Adrenal gland (tissue), 9 donors: ENCODE measurements at regions not wholly inside any gene's neighbourhood (a gene's known extent, or its start where the extent isn't known, plus 50 kb on each side); places are given as distances from the start of the nearest gene placed in this dataset.

ENCODE experiments used
- DNase-seq, 7 donors: peaks; one replicate each; pipeline ENCODE4 v3.0.0-alpha.2; 2019 to 2020
- H3K27ac ChIP-seq, 5 donors: fragments of 200-600 bp; sonication (generic) in 4 of 5; 1 replicate in 3 of 5; 2 replicates in 2 of 5; pipeline versions ENCODE4 v1.5.1 to v1.8.0; 2016 to 2020; ENCODE audit warnings: mild to moderate bottlenecking in 1 of 5
- H3K27me3 ChIP-seq: fragments of 200-600 bp; 2 replicates; pipeline ENCODE4 v1.8.0; 2021
- H3K36me3 ChIP-seq, 2 donors: fragments of 200-600 bp; replicated peaks in 1 of 2; 1 replicate in 1 of 2; 2 replicates in 1 of 2; pipeline versions ENCODE4 v1.5.1 to v1.8.0; 2018 to 2022
- H3K4me1 ChIP-seq, 2 donors: fragments of 200-600 bp; replicated peaks in 1 of 2; 1 replicate in 1 of 2; 2 replicates in 1 of 2; pipeline versions ENCODE4 v1.5.1 to v1.8.0; 2018 to 2021
- H3K4me3 ChIP-seq, 4 donors: fragments of 200-600 bp; sonication (generic) in 3 of 4; one replicate each; pipeline ENCODE4 v1.5.1; 2016 to 2018
- H3K9me3 ChIP-seq, 3 donors: fragments of 200-600 bp; sonication (generic) in 1 of 3; replicated peaks in 1 of 3; 1 replicate in 2 of 3; 2 replicates in 1 of 3; pipeline versions ENCODE4 v1.5.1 to v1.8.0; 2016 to 2021
- POLR2A ChIP-seq, 2 donors: fragments of 450-650 bp; IDR thresholded peaks; one replicate each; pipeline ENCODE4 v1.6.1; 2017; ENCODE audit warnings: antibody characterized with exemption in 2 of 2, mild to moderate bottlenecking in 2 of 2, moderate library complexity in 1 of 2
- WGBS, 4 donors: extraction: QIAGEN DNeasy Blood & Tissue Kit in 2 of 4; methylation state at CpG; one replicate each; pipeline versions ENCODE4 v1.1.5 to v1.1.7; 2013 to 2017; 5-methylcytosine and 5-hydroxymethylcytosine counted together
- intact Hi-C, 2 donors: fragments of 100-400 bp; cut with DNase I; formaldehyde crosslinking; loops; one replicate each; pipeline versions ENCODE4 v1.14.1 to v1.15.0; 2022 to 2023
- TF ChIP-seq, protein P1 (sequence below), 6 experiments: fragments of 450-650 bp in 4 of 6; fragments of 200-600 bp in 2 of 6; sonication (generic) in 1 of 6; IDR thresholded peaks; 1 replicate in 5 of 6; 2 replicates in 1 of 6; pipeline versions ENCODE4 v1.5.1 to v1.8.0; 2016 to 2021; ENCODE audit warnings: antibody characterized with exemption in 6 of 6, mild to moderate bottlenecking in 2 of 6, moderate library complexity in 1 of 6
- donor health status: healthy with polysubstance abuse.
- donor health status: Bipolar disorder and iron deficiency.
- donor health status: DM: yes; HTN: yes; CAD: no.
- donor health status: DM: no; HTN: no; CAD: no.
- donor health status: DM: no; HTN: no; CAD: no.

DNA sequence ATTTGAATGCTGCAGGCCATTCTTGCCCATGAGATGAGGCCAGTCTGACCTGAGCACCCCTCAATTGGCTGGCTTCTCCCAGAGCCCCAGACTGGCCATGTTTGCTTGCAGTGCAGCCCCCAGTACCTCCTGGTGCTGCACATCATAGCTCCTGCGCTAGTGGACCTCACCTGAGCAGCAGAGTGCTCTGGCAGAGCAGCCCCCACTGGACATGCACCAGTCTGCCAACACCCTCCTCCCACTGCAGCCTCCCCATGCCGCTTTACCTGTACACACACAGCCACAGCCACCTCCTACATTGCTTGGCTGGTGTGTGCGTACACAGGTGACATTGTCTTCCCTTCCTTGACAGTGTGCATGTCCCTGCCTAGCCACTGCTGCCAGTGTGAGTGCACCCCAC lies 940.2 kb downstream of the EFNA5 start:
- Histone ChIP-seq H3K4me1 (no peaks in the 10 kb centered on the region), H3K9me3 (no peaks in the 10 kb centered on the region), H3K27me3 (no peaks in the 10 kb centered on the region), H3K36me3 (no peaks in the 10 kb centered on the region), H3K4me3 (no peak overlapping the region), H3K27ac (no peak overlapping the region)
- intact Hi-C loops: no loop called here
- TF ChIP-seq, protein P1, sequence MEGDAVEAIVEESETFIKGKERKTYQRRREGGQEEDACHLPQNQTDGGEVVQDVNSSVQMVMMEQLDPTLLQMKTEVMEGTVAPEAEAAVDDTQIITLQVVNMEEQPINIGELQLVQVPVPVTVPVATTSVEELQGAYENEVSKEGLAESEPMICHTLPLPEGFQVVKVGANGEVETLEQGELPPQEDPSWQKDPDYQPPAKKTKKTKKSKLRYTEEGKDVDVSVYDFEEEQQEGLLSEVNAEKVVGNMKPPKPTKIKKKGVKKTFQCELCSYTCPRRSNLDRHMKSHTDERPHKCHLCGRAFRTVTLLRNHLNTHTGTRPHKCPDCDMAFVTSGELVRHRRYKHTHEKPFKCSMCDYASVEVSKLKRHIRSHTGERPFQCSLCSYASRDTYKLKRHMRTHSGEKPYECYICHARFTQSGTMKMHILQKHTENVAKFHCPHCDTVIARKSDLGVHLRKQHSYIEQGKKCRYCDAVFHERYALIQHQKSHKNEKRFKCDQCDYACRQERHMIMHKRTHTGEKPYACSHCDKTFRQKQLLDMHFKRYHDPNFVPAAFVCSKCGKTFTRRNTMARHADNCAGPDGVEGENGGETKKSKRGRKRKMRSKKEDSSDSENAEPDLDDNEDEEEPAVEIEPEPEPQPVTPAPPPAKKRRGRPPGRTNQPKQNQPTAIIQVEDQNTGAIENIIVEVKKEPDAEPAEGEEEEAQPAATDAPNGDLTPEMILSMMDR (IDR thresholded peaks at IDR 0.05): no peak
- no peak for TF ChIP-seq POLR2A (IDR thresholded peaks at IDR 0.05)
- 52 to 63% (median 61%) methylated on average over 3 of the region's 3 CpGs for WGBS, 4 donors
- no peak for DNase-seq

DNA sequence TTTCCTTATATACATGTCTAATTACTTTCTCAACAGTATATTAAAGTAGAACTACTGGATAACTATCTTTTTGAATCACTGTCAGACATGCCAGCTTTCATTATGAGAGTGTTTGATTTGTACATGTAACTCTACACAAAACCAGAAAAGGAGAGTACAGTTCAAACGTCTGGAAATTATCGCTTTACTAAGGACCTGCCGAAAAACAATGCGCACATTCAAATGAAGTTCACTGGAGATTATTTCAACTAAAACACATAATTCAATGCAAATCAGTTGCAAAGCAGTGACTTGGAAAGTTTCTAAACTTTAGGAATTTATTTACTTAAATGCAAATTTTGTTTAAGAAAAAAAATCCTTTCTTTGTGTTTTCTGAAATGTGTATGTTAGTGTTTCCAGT lies 942.5 kb downstream of the EFNA5 start:
- no peak overlapping the region for H3K27ac ChIP-seq
- WGBS, 4 donors: 84 to 90% (median 89%) methylated on average over 4 of the region's 4 CpGs
- H3K36me3 ChIP-seq: no peaks in the 10 kb centered on the region
- H3K4me3 ChIP-seq: no peak overlapping the region
- TF ChIP-seq POLR2A (IDR thresholded peaks at IDR 0.05): no peak
- TF ChIP-seq, protein P1 (IDR thresholded peaks at IDR 0.05): no peak
- H3K4me1 ChIP-seq: no peaks in the 10 kb centered on the region
- intact Hi-C loops: no loop called here
- no peaks in the 10 kb centered on the region for H3K27me3 ChIP-seq
- no peak for DNase-seq
- no peaks in the 10 kb centered on the region for H3K9me3 ChIP-seq

DNA sequence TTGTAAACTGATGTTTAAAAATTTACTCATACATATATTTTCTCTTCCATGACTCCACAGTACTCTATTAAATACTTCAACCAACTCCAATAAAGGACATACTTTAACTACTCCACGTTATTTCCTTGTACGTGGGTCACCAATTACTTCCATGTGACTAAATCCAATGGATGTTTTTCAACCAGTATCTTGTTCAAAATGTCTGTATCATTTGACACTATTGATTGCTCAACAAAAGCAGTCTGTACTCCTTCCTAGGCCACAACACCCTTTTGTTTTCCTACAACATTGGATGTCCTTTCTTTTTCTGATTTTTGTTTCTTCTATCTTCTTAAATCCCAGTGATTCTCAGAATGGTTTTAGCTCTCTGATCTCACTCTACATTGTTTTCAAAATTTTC lies 943.7 kb downstream of the EFNA5 start:
- no peak for TF ChIP-seq POLR2A (IDR thresholded peaks at IDR 0.05)
- TF ChIP-seq, protein P1 (IDR thresholded peaks at IDR 0.05): no peak
- no peak for DNase-seq
- Histone ChIP-seq H3K27me3 (no peaks in the 10 kb centered on the region), H3K27ac (no peak overlapping the region), H3K4me1 (no peaks in the 10 kb centered on the region), H3K36me3 (no peaks in the 10 kb centered on the region), H3K9me3 (no peaks in the 10 kb centered on the region), H3K4me3 (no peak overlapping the region)
- intact Hi-C loops: no loop called here
- WGBS, 4 donors: 67 to 78% (median 70%) methylated on average over 2 of the region's 2 CpGs

DNA sequence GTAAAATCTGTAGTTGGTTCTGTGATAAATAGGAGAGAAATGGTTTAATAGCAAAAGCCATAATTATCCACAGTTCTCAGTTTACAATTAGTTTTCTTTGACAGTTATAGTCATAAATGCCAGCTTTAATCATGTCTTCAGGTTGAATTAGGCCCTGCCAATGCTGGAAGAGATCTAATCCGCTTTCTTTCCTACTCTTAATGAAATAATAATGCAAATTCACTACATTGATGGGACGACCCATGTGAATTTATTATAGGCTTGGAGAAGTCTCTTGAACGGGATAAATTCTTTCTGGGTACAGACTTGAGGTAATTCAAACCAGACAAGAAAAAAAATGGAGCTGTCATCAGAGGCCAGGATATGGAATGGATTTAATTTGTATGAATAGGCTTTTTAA lies 950.4 kb downstream of the EFNA5 start:
- no peak overlapping the region for H3K27ac ChIP-seq
- H3K27me3 ChIP-seq: no peaks in the 10 kb centered on the region
- 54 to 70% (median 58%) methylated on average over 3 of the region's 3 CpGs for WGBS, 4 donors
- no peak for DNase-seq
- TF ChIP-seq, protein P1 (IDR thresholded peaks at IDR 0.05): no peak
- TF ChIP-seq POLR2A (IDR thresholded peaks at IDR 0.05): no peak
- no peaks in the 10 kb centered on the region for H3K9me3 ChIP-seq
- intact Hi-C loops: no loop called here
- H3K36me3 ChIP-seq: no peaks in the 10 kb centered on the region
- no peaks in the 10 kb centered on the region for H3K4me1 ChIP-seq
- no peak overlapping the region for H3K4me3 ChIP-seq
